Esophagus muscularis mucosa (tissue), 4 donors: ENCODE measurements at regions not wholly inside any gene's neighbourhood (a gene's known extent, or its start where the extent isn't known, plus 50 kb on each side); places are given as distances from the start of the nearest gene placed in this dataset.

ENCODE experiments used
- EP300 ChIP-seq: sonication (generic); formaldehyde crosslinking; IDR thresholded peaks from one replicate; pipeline ENCODE4 v1.6.1; 2017; ENCODE audit warnings: antibody characterized with exemption
- POLR2A ChIP-seq: fragments of 450-650 bp; IDR thresholded peaks from one replicate; pipeline ENCODE4 v1.6.1; 2017; ENCODE audit warnings: antibody characterized with exemption, moderate library complexity, mild to moderate bottlenecking, low read depth
- POLR2AphosphoS5 ChIP-seq, 2 donors: sonication (generic); formaldehyde crosslinking; IDR thresholded peaks; one replicate each; pipeline ENCODE4 v1.6.1; 2017; ENCODE audit warnings: antibody characterized with exemption in 2 of 2
- TF ChIP-seq, protein P1 (sequence below), 3 experiments: fragments of 200-600 bp in 2 of 3; fragments of 450-650 bp in 1 of 3; sonication (generic) in 2 of 3; IDR thresholded peaks; one replicate each; pipeline ENCODE4 v1.5.1; 2017 to 2019; ENCODE audit warnings: antibody characterized with exemption in 3 of 3, mild to moderate bottlenecking in 2 of 3, moderate library complexity in 1 of 3

DNA sequence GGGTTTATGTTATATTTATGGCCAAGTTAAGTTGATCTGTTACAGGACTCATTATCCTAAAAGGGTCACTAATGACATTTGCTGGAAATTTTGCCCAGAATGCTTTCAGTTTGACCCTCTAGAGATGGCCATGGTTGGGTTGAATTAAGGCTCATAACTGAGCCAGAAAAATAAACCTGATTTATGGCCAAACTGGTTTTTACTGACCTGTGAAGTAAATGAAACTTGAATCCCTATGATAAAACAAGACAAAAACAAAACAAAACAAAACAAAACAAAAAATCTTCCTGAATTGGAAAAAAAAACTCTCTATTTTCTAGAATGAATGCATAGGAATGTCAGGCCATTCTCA, 72.5 kb upstream of the CLDN14 start:
- TF ChIP-seq, protein P1, sequence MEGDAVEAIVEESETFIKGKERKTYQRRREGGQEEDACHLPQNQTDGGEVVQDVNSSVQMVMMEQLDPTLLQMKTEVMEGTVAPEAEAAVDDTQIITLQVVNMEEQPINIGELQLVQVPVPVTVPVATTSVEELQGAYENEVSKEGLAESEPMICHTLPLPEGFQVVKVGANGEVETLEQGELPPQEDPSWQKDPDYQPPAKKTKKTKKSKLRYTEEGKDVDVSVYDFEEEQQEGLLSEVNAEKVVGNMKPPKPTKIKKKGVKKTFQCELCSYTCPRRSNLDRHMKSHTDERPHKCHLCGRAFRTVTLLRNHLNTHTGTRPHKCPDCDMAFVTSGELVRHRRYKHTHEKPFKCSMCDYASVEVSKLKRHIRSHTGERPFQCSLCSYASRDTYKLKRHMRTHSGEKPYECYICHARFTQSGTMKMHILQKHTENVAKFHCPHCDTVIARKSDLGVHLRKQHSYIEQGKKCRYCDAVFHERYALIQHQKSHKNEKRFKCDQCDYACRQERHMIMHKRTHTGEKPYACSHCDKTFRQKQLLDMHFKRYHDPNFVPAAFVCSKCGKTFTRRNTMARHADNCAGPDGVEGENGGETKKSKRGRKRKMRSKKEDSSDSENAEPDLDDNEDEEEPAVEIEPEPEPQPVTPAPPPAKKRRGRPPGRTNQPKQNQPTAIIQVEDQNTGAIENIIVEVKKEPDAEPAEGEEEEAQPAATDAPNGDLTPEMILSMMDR (IDR thresholded peaks at IDR 0.05): no peak
- no peak for TF ChIP-seq POLR2A
- TF ChIP-seq EP300: no peak
- TF ChIP-seq POLR2AphosphoS5 (IDR thresholded peaks at IDR 0.05): no peak
